Suppressor macrophage treated with lipopolysaccharide for 4 hours (primary cell): ENCODE measurements at regions not wholly inside any gene's neighbourhood (a gene's known extent, or its start where the extent isn't known, plus 50 kb on each side); places are given as distances from the start of the nearest gene placed in this dataset.
"Not testable (repeated sequence)": the region's sequence is repeated elsewhere in the genome, so short reads cannot be mapped to it uniquely, and the experiment has no call there.

Source experiments
- DNase-seq: peaks from one replicate; pipeline ENCODE4 v3.0.0-alpha.2; 2020

DNA sequence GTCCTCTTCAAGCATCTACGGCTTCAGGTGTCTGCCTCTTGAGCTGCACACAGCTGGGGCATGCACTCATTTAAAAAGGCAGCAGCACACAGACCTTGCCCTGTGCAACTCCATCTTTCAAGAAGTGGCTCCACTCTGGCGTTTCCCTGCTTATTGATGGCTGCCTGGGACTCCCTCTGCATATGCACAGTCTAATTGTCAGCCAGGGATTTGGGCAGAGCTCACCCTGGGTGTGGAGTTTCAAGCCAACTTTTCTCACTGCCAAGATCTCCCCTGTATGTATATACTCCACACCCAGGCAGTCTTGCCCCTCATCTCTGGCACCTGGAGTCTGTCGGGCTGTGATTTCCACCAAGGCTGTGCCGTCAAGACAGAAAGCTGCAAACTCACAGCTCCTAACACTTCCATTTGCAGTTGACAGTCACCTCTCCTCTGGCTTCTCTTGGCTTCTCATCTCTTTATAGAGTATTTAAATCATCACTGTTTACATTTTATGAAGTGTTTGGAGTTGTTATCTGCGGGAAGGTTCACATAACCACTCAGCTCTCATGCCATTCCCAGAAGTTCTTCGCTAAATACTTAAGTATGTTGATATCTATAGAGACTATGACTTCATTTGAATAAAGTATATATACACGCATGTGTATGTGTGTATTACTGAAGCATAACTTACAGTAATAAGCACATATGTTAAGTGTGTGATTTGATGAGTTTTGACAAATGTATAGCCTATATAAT, 130.5 kb upstream of the ZNF469 start:
- not testable (repeated sequence) for DNase-seq

DNA sequence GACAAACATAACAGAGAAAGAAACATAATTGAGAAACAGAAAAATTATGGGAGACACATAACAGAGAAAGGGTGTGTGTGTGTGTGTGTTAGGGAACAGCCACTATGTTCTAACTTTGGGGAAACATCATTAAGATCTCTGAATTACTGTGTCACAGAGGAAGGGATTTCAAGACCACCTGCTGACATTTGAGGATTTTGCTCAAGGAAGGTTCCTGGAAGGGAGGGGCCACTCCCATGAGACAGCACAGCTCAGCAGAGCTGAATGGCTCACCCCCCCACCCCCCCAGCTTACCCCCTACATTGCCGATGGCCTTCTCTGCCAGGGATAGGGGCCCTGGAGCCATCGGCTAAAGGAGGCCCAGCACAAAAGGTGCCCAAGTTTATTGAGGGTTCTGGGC, 124.6 kb upstream of the ZNF469 start:
- DNase-seq = not testable (repeated sequence)

DNA sequence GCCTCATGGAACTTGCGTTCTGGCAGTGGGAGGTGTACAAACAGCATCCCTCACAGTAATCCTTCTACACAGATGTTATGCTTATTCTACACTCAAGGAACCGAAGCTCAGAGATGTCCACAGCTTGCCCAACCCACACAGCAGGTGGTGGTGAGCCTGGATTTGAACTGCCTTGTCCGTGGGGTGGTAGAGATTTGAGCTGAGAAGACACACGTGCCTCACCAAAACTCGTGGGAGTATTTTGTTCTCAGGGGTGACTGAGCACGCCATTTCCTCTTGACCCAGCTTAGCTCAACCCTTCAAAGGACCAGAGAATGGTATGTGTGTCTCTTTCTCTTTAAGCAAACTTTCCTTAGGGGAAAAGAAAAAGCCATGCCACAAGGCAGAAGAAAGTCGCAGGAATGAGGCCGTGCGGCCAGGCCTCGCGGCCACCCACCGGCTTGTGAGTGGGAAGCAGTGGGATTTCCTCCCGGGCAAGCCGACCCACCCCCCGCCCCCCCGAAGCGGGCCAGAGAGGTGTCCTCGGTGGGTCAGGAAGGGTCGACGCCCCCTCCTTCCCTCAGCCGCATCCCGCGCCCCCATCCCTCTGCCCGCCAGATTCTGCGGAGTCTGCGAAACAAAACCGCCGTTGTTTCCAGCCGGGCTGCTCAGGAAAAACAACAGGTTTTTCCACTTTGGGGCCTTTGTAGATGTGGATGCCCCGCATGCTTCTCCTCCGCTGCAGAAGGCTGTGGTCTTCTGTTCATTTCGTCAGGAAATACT, 123.8 kb upstream of the ZNF469 start:
- DNase-seq = not testable (repeated sequence)

DNA sequence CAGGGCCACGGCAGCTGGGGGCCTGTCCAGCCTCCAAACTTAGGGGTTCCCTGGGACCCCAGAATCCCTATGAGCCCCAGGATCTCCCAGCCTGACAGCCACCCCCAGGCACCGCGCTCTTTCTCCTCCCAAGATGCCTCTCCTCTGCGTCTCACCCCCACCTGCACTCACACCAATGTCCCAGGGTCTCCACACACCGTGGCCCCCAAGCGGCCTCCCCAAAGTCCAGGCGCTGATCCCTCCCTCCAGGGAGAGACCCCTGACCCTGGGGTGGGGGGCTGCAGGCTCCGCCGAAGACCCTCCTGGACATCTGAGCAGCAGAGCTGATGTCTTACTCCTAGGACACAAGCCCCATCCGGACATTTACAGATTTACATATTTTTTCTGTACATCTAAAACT, 123.2 kb upstream of the ZNF469 start:
- DNase-seq = not testable (repeated sequence)

DNA sequence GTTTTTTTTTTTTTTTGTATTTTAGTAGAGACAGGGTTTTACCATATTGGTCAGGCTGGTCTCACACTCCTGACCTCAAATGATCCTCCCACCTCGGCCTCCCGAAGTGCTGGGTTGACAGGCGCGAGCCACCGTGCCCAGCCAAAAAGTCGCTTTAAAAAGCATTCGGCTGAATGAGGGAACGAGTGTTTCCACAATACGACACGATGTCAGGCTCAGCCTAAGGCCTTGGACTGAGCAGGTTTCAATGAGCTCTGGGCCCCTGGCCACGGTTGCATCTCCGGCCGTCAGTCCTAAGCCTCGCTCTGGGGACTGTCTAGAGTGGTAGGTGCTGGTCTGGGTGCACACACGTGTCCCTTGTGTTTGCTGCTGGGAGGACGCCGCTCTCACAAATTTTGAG, 122.6 kb upstream of the ZNF469 start:
- DNase-seq = not testable (repeated sequence)

DNA sequence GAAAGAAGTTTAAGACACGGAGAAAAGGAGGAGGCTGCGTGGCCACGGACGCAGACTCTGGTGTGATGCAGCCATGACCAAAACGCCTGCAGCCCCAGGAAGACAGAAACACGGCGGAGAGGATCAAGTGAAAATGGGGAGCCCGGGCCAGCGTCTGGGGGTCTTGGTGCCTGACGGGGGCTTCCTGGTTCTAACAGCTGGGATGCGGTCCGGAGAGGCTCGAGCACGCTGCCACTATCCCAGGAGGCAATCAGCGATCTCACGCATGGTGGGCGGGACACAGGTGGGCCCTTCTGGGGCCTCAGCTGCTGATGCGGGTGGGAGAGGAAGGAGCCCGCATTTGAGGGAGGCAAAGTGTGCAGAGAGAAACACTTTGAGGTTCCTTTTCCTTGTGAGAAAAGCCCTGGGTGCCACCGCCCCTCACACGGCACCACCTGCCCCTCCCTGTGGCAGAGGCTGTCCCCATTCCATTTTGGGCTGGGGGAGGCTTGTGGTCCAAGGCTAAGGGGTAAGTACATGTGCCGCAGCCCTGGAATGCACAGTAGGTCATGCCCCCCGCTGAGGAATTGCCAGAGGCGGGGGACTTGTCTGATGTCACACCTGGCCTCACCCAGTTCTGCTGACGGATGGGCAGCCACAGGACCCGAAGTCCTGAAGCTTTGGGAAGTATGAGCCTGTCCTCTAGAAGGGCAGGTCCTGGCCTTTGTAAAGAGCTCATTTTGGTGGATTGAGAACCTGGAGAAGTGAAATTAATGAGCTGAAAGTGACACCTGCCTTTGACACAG, 121.7 kb upstream of the ZNF469 start:
- DNase-seq = not testable (repeated sequence)

DNA sequence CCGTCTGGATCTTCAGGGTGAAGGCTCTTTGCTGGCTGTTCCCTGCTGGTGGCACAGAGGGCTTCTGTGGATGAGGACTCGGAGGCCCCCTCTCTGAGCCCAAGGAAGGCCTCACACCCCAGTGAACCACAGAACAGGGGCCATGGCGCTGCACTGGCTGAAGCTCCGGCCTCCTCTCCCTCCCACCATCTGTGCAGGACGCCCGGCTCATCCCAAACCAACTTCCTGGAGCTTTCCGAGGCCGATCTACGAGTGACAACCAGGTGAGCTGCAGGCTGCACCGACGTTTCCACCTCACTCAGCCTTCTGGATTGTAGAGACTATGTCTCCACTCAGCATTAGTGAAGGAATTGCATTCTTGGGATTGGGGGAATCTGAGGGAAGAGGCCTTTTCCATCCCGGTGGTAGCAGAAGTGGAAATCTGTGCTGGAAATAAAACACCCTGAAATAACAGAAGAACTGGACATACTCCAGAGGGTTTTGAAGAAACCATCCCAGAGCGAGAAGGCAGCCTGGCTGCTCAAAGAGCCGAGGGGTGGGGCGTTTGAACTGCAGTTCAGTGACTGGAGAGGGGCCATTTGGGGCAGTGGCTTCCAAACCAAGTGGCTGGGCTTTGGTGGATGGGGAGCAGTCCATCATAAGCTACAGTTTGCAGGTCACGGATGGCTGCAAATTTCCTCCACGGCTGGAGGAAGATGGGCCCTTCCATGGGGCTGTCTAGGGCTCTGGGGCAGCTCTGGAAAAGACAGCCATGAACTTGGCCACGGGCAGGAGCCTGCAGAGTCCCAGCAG, 120.7 kb upstream of the ZNF469 start:
- not testable (repeated sequence) for DNase-seq

DNA sequence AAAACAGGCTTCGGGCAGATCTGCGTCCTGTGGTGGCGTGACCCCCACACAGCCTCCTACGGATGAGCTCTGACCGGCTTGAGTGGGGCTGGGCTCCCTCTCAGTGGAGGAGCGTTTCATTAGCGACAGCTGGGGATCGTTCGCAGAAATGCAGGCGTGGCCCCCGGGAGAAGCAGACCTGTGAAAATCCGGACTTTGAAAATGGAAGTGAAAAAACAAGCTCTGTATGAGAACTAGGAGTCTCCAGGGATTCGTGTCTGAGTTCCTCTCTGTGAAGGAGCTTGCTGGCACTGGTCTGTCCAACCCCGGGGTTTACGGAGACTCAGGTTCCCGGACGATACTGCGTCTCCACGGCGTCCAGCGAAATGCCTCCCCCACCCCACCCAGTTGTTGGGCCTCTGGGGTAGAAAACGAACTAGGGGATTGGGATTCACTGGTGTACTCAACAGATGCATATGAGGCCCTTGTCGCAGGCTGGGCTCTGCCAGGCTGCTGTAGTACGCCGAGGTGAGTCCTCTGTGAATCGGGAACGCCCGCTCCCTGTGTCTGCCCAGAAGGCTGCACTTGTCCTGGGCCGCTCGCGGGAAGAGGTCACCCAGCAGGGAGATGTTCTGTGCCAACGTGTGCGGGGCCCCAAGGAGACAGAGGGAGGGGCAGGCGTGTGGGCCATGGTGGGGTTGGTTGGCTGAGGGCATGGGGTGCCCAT, 119.7 kb upstream of the ZNF469 start:
- DNase-seq = peak; percentile 21

DNA sequence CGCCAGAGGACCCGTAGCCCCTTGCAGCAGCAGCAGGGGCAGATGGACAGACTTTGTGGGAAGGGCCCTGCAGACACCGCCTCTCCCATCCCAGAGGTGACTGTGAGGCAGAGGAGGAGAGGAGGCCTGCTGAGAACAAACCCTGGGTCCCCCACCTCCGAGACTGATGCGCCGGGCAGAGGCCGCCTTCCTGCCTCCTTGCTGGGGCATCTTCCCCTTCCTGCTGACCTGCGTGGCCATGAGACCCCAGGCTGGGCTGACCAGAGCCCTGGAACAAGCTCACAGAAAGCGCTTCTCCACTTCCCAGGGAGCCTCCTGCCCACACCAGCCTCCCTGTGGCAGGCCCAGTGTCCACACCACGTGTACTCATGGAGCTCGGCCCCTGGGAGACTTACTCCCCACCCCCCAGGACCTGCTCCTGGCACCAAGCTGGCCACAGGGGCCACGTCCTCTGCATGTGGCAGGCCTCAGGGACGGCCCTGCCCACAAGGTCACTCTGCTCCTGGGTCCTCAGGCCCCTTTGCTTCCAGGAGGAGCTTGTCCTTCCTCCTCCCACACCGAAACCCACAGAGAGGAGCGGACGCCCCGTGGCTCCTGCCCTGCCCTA, 119.0 kb upstream of the ZNF469 start:
- DNase-seq = not testable (repeated sequence)

DNA sequence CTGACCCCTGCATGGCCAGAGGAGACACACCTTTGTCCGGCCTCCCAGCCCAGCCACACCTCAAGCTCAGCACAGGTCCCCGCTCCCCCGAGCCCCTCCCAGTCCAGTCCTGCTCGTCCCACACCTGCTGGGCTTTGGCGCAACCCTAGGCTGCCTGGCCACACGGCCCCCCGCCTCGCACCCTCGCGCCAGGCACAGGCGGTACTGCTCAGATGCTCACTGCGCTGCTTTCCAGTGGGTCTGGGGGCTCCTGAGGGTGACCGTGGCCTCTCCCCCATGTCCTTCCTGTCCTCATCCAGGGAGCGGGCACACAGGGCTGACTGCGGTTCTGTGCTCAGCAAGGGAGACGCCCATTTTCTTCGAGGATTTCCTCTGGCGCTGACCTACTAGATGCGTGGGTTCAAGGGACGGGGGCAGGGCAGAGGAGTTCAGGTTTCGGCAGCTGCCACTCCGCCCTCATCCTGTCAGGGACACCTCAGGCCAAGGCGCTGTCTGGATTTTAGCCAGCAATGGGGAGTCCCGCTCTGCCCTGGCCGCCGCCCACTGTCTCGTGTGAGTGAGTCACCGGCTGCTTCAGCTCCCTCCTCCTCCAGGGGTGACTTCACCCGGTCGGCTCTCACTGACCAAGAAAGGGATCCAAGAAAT, 118.0 kb upstream of the ZNF469 start:
- DNase-seq = peak; percentile 98

DNA sequence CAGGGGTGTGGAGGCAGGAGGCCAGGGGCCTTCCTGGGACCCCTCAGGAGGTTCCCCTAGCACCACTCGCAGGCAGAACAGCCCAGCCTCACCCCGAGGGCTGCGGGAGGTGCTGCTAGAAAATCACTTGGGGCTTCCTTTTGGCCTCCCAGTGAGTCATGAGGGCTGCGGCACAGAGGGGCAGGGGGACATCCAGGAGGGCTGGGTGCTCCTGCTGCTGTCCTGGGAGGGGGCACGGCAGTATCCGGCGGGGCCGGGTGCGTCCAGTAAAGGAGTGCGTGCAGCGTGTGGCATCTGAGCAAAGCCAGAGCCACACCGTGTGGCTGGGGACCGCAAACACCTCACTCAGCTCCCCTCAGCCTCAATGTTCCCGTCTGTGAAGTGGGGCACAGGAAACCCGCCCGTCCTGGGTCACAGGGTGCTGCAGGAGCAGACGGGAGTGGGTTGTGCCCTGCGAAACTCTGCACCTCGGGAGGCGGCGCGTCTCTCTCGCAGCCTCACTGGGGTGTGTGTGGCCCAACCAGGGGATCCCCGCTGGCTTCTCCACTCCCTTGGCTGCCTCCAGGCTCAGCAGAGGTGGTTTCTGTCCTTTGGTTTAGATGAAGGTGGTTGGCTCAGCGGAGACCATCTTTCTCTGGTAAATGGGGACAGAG, 117.3 kb upstream of the ZNF469 start:
- not testable (repeated sequence) for DNase-seq

DNA sequence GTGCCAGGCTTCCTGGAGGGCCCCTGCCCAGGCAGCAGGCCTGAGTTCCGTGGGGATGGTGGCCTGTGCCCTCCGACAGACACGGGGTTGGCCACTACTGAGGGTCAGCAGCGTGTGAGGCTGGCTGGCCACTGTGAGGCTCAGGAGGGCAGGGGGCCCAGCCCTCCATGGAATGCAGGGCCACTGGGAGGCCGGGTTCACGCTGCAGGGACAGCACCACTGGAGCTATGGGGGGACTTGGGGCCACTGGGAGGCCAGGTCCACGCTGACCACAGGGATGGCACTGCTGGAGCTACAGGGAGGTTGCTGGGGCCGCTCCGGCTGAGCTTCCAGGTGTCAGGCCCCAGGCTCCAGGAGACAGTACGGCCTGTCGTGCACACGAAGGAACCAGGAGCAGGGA, 116.7 kb upstream of the ZNF469 start:
- not testable (repeated sequence) for DNase-seq

DNA sequence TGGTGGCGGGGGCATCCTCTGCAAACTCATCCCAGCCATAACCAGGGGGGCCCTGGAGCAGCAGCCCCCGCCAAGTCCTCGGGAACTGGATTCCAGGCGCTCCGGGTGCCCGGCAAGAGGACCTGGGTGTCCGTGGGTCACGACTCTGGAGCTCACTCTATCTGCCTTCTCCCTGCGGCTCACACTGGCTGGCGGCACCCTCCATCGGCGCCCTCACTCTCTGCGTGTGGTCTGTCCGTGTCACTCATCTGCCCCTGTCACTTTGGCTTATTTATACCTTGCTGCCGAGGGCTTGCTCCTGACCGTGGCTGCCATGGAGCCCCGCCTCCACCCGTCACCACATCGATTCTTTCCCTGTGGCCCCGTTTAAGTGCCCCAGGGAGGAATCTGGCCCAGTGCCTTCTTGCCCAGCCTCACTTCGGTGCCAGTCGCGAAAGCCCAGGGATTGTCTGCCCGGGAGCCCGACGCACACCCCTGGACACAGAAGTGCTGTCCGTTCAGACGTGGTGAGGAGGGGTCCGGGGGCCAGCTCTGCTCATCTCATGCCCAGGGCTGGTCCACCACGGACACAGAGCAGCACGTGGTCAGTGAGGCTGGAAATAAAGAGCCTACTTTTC, 115.7 kb upstream of the ZNF469 start:
- not testable (repeated sequence) for DNase-seq

DNA sequence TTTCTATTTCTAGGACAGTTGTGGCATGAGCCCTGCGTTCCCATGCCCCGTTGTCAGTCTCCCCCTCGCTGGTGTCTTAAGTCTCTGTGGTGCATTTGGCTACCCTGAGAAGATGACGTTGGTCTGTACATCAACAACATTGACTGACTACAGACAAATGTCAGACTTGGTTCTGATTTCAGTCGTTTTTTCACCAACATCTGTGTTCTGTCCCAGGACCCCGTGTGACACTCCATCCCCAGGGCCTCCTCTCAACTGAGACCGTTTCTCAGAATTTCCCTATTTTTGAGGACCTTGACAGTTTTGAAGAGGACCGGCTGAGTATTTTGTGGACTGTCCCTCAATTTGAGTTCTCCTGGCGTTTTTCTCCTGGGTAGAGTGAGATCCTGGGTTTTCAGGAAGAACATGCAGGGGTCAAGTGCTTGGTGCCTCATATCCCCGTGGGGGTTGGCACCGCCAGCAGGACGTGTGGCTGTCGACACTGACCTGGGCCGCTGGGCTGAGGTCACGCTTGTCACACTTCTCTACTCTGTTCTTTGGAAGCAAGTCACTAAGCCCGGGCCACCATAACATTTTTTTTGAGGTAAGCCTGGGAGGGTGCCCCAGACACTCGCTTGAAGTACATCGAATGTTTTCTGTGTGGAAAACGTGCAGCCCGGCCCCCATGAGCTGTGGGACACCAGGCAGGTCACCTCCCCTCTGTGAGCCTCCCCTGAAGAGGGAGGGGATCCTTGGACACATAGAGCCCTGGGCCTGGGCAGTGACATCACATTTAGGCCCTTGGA, 114.4 kb upstream of the ZNF469 start:
- not testable (repeated sequence) for DNase-seq

DNA sequence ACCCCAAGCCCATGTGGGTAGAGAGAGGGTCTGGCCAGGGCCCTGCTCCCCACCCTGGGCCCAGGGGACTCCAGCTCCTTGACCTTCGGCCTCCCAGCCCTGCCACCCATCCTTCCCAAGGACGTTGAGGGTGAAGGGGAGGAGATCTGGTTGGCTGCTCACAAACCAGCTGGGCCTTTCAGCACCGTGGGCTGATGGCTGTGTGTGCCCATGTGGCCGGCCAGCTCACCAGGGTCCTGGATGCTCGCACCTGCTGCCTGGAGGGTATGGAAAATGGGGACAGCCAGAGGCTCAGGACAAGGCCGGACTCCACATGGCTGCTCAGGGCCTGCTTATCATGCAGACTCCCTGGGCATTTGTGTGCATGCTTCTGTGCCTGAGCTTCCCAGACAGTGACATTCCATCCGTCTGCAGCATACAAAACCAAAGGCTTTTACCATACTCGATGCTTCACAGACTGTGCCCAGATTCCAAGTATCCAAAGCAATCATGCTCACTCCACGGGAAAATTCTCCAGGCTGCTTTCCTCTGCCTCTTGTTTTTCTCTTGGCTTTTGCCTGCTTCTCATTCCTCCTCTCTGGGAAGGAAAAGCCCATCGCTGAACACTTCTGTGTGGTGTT, 112.5 kb upstream of the ZNF469 start:
- not testable (repeated sequence) for DNase-seq

DNA sequence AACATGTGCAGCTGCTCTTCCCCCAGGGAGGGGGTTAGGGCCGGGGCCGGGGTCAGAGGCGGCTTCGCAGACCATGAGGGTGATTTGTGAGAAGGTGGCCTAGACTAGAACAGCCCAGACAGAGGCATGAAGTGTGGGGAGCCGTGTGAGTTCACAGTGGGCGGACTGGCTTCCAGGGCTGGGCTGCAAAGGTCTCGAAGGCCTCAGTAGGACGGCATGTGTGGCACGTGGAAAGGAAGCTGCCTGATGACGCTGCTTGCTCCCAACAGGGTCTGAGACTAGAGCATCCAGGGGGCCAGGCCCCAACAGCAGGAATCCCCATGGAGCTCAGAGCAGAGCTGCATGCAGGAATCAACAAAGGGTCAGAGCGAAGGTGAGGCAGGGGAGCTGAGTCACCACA, 111.5 kb upstream of the ZNF469 start:
- not testable (repeated sequence) for DNase-seq

DNA sequence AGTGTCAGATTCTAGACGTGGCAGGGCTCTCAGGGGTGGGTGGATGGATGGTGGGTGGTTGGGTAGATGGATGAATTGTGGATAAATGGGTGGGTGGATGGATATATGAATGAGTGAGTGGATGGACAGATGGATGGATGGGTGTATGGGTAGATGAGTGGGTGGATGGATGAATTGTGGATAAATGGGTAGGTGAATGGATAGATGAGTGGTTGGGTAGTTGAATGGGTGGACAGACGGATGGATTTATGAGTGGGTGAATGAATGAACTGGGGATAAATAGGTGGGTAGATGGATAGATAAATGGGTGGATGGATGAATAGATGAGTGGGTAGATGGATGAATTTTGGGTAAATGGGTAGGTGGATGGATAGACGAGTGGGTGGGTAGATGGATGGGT, 111.0 kb upstream of the ZNF469 start:
- DNase-seq = not testable (repeated sequence)

DNA sequence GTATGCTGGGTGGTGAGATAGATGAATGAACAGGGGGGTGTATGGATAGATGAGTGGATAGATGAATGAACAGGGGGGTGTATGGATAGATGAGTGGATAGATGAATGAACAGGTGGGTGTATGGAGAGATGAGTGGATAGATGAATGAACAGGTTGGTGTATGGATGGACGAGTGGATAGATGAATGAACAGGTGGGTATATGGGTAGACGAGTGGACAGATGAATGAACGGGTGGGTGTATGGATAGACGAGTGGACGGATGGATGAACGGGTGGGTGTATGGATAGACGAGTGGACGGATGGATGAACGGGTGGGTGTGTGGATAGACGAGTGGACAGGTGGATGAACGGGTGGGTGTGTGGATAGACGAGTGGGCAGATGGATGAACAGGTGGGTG, 110.3 kb upstream of the ZNF469 start:
- not testable (repeated sequence) for DNase-seq
